Natural killer cell (primary cell): ENCODE measurements at regions not wholly inside any gene's neighbourhood (a gene's known extent, or its start where the extent isn't known, plus 50 kb on each side); places are given as distances from the start of the nearest gene placed in this dataset.

Experiments
- ATAC-seq, 3 donors: fragments of 150-1000 bp in 2 of 3; fragments of 200-7000 bp in 1 of 3; cut with Tn5 transposase; 1 replicate in 1 of 3; 2 replicates in 2 of 3; pipeline ENCODE4 v1.10.0; 2021; ENCODE audit warnings: mild to moderate bottlenecking in 2 of 3, moderate library complexity in 2 of 3
- DNase-seq, 2 donors: peaks; one replicate each; pipeline versions ENCODE4 v3.0.0 to v3.0.0-alpha.2; 2013 to 2021; ENCODE audit warnings: mixed read lengths in 1 of 2
- H3K27ac ChIP-seq: one replicate; pipeline ENCODE4 v1.5.1; 2013; ENCODE audit warnings: mild to moderate bottlenecking, low read length
- H3K27me3 ChIP-seq: one replicate; pipeline ENCODE4 v1.6.1; 2013; ENCODE audit warnings: low read length; ENCODE audit not compliant: control insufficient read depth, insufficient read depth
- H3K36me3 ChIP-seq: one replicate; pipeline ENCODE4 v1.6.1; 2013; ENCODE audit warnings: low read length; ENCODE audit not compliant: control insufficient read depth, insufficient read depth
- H3K4me1 ChIP-seq: one replicate; pipeline ENCODE4 v1.6.1; 2013; ENCODE audit warnings: low read length; ENCODE audit not compliant: control insufficient read depth, insufficient read depth
- H3K4me3 ChIP-seq: one replicate; pipeline ENCODE4 v1.5.1; 2013; ENCODE audit warnings: low read length
- H3K9me3 ChIP-seq: one replicate; pipeline ENCODE4 v1.6.1; 2013; ENCODE audit warnings: low read length; ENCODE audit not compliant: control insufficient read depth, insufficient read depth
- H3K27ac Mint-ChIP-seq, 2 donors: one replicate each; pipeline ENCODE4 v1.8.0; 2022; ENCODE audit warnings: mild to moderate bottlenecking in 2 of 2, mixed read lengths in 2 of 2, moderate library complexity in 1 of 2
- H3K27me3 Mint-ChIP-seq, 2 donors: one replicate each; pipeline ENCODE4 v1.8.0; 2022; ENCODE audit warnings: low read depth in 2 of 2, mixed read lengths in 2 of 2
- H3K36me3 Mint-ChIP-seq: one replicate; pipeline ENCODE4 v1.8.0; 2022; ENCODE audit warnings: mixed read lengths
- H3K4me1 Mint-ChIP-seq, 2 donors: one replicate each; pipeline ENCODE4 v1.8.0; 2022; ENCODE audit warnings: mixed read lengths in 2 of 2
- H3K4me3 Mint-ChIP-seq: one replicate; pipeline ENCODE4 v1.8.0; 2022; ENCODE audit warnings: mild to moderate bottlenecking, moderate library complexity, mixed read lengths
- H3K9me3 Mint-ChIP-seq, 2 donors: one replicate each; pipeline ENCODE4 v1.8.0; 2022; ENCODE audit warnings: mixed read lengths in 2 of 2
- WGBS: methylation state at CpG from one replicate; pipeline ENCODE4 v1.1.7; 2013; ENCODE audit warnings: missing lambda C conversion rate; ENCODE audit not compliant: insufficient coverage; 5-methylcytosine and 5-hydroxymethylcytosine counted together
- intact Hi-C: fragments of 100-400 bp; cut with micrococcal nuclease; formaldehyde crosslinking; loops from one replicate; pipeline ENCODE4 v1.14.2; 2022
- TF ChIP-seq, protein P1 (sequence below): fragments of 200-600 bp; IDR thresholded peaks from one replicate; pipeline ENCODE4 v1.8.0; 2022; ENCODE audit warnings: antibody characterized with exemption

- H3K9me3 ChIP-seq: no peaks in the 10 kb centered on the region
- H3K27me3 ChIP-seq: no peaks in the 10 kb centered on the region
- TF ChIP-seq, protein P1, sequence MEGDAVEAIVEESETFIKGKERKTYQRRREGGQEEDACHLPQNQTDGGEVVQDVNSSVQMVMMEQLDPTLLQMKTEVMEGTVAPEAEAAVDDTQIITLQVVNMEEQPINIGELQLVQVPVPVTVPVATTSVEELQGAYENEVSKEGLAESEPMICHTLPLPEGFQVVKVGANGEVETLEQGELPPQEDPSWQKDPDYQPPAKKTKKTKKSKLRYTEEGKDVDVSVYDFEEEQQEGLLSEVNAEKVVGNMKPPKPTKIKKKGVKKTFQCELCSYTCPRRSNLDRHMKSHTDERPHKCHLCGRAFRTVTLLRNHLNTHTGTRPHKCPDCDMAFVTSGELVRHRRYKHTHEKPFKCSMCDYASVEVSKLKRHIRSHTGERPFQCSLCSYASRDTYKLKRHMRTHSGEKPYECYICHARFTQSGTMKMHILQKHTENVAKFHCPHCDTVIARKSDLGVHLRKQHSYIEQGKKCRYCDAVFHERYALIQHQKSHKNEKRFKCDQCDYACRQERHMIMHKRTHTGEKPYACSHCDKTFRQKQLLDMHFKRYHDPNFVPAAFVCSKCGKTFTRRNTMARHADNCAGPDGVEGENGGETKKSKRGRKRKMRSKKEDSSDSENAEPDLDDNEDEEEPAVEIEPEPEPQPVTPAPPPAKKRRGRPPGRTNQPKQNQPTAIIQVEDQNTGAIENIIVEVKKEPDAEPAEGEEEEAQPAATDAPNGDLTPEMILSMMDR: no peak
- no peak overlapping the region for H3K27ac Mint-ChIP-seq
- no peaks in the 10 kb centered on the region for H3K36me3 Mint-ChIP-seq
- no peak overlapping the region for H3K4me3 ChIP-seq
- ATAC-seq (no peak), DNase-seq (no peak)
- H3K4me1 Mint-ChIP-seq: no peaks in the 10 kb centered on the region
- no peaks in the 10 kb centered on the region for H3K36me3 ChIP-seq
- 88% methylated on average over 3 of the region's 4 CpGs for WGBS
- intact Hi-C loops: no loop called here
- H3K27me3 Mint-ChIP-seq: peaks cover 7 to 47% of the 10 kb centered on the region in 2 donors
- no peaks in the 10 kb centered on the region for H3K9me3 Mint-ChIP-seq
- no peak overlapping the region for H3K27ac ChIP-seq
- H3K4me1 ChIP-seq: no peaks in the 10 kb centered on the region
- no peak overlapping the region for H3K4me3 Mint-ChIP-seq
Measured at GRCh38 chr15:93477721-93478120, 388.7 kb upstream of the RGMA start.

DNA sequence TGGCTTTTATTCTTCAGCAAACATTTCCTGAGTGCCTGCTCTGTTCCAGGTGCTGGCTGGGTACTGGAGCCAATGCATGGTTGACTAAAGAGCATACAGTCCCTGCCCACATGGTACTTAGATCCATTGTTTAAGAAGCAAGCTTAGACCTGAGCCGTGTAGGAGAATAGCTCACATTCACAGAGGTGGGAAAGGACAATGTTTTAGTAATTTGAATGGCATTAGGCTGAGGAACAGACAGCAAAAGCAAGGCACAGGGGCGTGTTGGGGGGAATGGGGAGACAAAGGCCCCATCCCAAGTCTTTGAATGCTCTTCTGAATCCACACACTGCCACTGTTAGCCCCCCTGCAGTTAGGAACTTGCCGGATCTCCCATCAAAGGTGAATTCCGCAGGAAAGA, 388.2 kb upstream of the RGMA start:
- intact Hi-C loops: no loop called here
- Mint-ChIP-seq H3K27ac (no peak overlapping the region), H3K4me3 (no peak overlapping the region), H3K4me1 (no peaks in the 10 kb centered on the region), H3K27me3 (peaks cover 9 to 44% of the 10 kb centered on the region in 2 donors), H3K9me3 (no peaks in the 10 kb centered on the region), H3K36me3 (no peaks in the 10 kb centered on the region)
- no peak for DNase-seq
- no peaks in the 10 kb centered on the region for H3K9me3 ChIP-seq
- TF ChIP-seq, protein P1: no peak
- H3K4me1 ChIP-seq: no peaks in the 10 kb centered on the region
- H3K27ac ChIP-seq: no peak overlapping the region
- no peak overlapping the region for H3K4me3 ChIP-seq
- 76% methylated on average over 4 of the region's 4 CpGs for WGBS
- no peak for ATAC-seq
- H3K36me3 ChIP-seq: no peaks in the 10 kb centered on the region
- no peaks in the 10 kb centered on the region for H3K27me3 ChIP-seq

DNA sequence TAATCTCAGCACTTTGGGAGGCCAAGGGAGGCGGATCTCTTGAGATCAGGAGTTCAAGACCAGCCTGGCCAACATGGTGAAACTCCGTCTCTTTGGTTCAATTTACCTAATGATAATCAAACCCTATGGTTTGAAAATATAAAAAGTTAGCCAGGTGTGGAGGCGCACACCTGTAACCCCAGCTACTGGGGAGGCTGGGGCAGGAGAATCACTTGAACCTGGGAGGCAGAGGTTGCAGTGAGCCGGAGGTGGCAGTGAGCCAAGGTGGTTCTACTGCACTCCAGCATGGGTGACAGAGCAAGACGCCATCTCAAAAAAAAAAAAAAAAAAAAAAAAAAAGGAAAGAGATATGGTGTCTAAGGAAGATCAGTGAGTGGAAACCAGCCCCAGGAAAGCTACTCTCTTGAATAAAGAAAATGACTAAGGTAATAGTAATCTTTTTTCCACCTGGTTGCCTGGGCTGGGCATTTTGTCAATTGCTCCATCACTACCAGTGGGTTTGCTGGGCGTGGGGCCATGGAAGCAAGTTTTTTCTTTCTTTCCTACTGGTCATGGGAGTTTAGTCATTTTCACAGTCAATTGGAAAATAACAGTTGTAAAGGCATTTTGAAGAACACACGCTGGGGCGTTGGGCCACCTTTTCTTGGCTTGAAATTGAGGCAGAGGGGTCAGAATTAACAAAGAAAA, 387.6 kb upstream of the RGMA start:
- intact Hi-C loops: no loop called here
- TF ChIP-seq, protein P1: no peak
- Mint-ChIP-seq H3K9me3 (no peaks in the 10 kb centered on the region), H3K4me1 (no peaks in the 10 kb centered on the region), H3K36me3 (no peaks in the 10 kb centered on the region), H3K27me3 (peaks cover 9 to 44% of the 10 kb centered on the region in 2 donors), H3K27ac (no peak overlapping the region), H3K4me3 (no peak overlapping the region)
- Histone ChIP-seq H3K27ac (no peak overlapping the region), H3K27me3 (no peaks in the 10 kb centered on the region), H3K9me3 (no peaks in the 10 kb centered on the region), H3K4me3 (no peak overlapping the region), H3K36me3 (no peaks in the 10 kb centered on the region), H3K4me1 (no peaks in the 10 kb centered on the region)
- 81% methylated on average over 8 of the region's 8 CpGs for WGBS
- ATAC-seq (no peak), DNase-seq (no peak)

- Mint-ChIP-seq H3K36me3 (no peaks in the 10 kb centered on the region), H3K27me3 (peaks cover 12 to 44% of the 10 kb centered on the region in 2 donors), H3K4me1 (no peaks in the 10 kb centered on the region), H3K27ac (no peak overlapping the region), H3K9me3 (no peaks in the 10 kb centered on the region), H3K4me3 (no peak overlapping the region)
- Histone ChIP-seq H3K36me3 (no peaks in the 10 kb centered on the region), H3K9me3 (no peaks in the 10 kb centered on the region), H3K27me3 (no peaks in the 10 kb centered on the region), H3K4me1 (no peaks in the 10 kb centered on the region), H3K27ac (no peak overlapping the region), H3K4me3 (no peak overlapping the region)
- ATAC-seq (no peak), DNase-seq (no peak)
- 81% methylated on average over 8 of the region's 9 CpGs for WGBS
- intact Hi-C loops: no loop called here
- TF ChIP-seq, protein P1: no peak
Measured at GRCh38 chr15:93474728-93475127, 385.7 kb upstream of the RGMA start.
